ENCODE measurements at regions not wholly inside any gene's neighbourhood (a gene's known extent, or its start where the extent isn't known, plus 50 kb on each side); places are given as distances from the start of the nearest gene placed in this dataset.

DNA sequence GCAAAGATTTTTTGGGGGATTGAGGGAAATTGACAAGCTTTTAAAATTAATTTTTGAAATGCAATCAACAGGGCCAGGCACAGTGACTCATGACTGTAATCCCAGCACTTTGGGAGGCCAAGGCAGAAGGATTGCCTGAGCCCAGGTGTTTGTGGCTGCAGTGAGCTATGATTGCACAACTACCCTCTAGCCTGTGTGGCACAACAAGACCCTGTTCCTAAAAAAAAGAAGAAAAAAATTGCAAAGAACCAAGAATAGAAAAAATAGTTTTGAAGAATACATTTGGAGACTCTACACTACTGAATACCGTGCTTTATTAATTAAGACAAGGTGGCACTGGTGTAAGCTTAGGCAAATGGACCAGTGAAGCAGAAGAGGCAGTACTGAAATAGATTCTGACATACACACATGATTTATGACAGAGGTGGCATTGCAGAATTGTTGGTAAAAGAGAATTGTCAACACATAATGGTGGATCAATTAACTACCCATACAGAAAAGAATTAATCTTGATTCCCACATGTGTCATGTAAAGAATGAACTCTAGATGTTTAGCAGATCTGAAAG, 443.3 kb upstream of the ATP11B start:
- TF ChIP-seq, protein P1, sequence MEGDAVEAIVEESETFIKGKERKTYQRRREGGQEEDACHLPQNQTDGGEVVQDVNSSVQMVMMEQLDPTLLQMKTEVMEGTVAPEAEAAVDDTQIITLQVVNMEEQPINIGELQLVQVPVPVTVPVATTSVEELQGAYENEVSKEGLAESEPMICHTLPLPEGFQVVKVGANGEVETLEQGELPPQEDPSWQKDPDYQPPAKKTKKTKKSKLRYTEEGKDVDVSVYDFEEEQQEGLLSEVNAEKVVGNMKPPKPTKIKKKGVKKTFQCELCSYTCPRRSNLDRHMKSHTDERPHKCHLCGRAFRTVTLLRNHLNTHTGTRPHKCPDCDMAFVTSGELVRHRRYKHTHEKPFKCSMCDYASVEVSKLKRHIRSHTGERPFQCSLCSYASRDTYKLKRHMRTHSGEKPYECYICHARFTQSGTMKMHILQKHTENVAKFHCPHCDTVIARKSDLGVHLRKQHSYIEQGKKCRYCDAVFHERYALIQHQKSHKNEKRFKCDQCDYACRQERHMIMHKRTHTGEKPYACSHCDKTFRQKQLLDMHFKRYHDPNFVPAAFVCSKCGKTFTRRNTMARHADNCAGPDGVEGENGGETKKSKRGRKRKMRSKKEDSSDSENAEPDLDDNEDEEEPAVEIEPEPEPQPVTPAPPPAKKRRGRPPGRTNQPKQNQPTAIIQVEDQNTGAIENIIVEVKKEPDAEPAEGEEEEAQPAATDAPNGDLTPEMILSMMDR (IDR thresholded peaks at IDR 0.05), result no peak
- TF ChIP-seq POLR2A (IDR thresholded peaks at IDR 0.05), result no peak

Data from vagina (tissue), 2 donors.